H1 (cell line): ENCODE measurements at regions not wholly inside any gene's neighbourhood (a gene's known extent, or its start where the extent isn't known, plus 50 kb on each side); places are given as distances from the start of the nearest gene placed in this dataset.

Experiments
- CTCF ChIA-PET: fragments of 300-600 bp; sonication (Branson Sonifier 250); formaldehyde crosslinking; loops from one replicate; lab custom pipeline; 2021; ENCODE audit not compliant: partially characterized antibody; lab: Charles Lee
- POLR2A ChIA-PET: fragments of 300-600 bp; sonication (Branson Sonifier 250); formaldehyde crosslinking; loops from one replicate; lab custom pipeline; 2021; ENCODE audit warnings: inconsistent platforms; ENCODE audit not compliant: partially characterized antibody; lab: Charles Lee
- DNase-seq, 2 experiments: peaks; one replicate each; pipeline versions ENCODE4 v3.0.0 to v3.0.0-alpha.2; 2010 to 2022; ENCODE audit warnings: low spot score in 2 of 2, low read depth in 1 of 2, mixed read lengths in 1 of 2
- FAIRE-seq: peaks from 2 replicates; lab custom pipeline; 2011; peaks lifted over from hg19 to GRCh38; lab: Jason Lieb, UNC
- H2AFZ ChIP-seq: 2 replicates; pipeline ENCODE4 v1.8.1; 2012; ENCODE audit warnings: low read length, inconsistent platforms
- H2AK5ac ChIP-seq: 2 replicates; pipeline ENCODE4 v1.6.1; 2013; ENCODE audit warnings: low read depth, low read length
- H2BK120ac ChIP-seq: replicated peaks from 2 replicates; pipeline ENCODE3; 2013; ENCODE audit warnings: low read depth, low read length, inconsistent platforms
- H2BK12ac ChIP-seq: 2 replicates; pipeline ENCODE4 v1.6.1; 2013; ENCODE audit warnings: low read depth, low read length
- H2BK15ac ChIP-seq: 2 replicates; pipeline ENCODE4 v1.6.1; 2013; ENCODE audit warnings: low read length
- H2BK20ac ChIP-seq: 2 replicates; pipeline ENCODE4 v1.6.1; 2013; ENCODE audit warnings: low read length
- H2BK5ac ChIP-seq: 2 replicates; pipeline ENCODE4 v1.6.1; 2013; ENCODE audit warnings: low read depth, low read length
- H3K14ac ChIP-seq: 2 replicates; pipeline ENCODE4 v1.6.1; 2013; ENCODE audit warnings: inconsistent platforms; ENCODE audit not compliant: insufficient read length
- H3K18ac ChIP-seq: 2 replicates; pipeline ENCODE4 v1.6.1; 2013; ENCODE audit warnings: low read length; ENCODE audit errors: extremely low read depth
- H3K23ac ChIP-seq: 2 replicates; pipeline ENCODE4 v1.6.1; 2013; ENCODE audit warnings: inconsistent platforms; ENCODE audit not compliant: insufficient read length
- H3K23me2 ChIP-seq: 2 replicates; pipeline ENCODE4 v1.6.1; 2013; ENCODE audit warnings: low read depth, low read length
- H3K27ac ChIP-seq: 2 replicates; pipeline ENCODE4 v1.6.1; 2011; ENCODE audit warnings: low read depth, low read length, inconsistent platforms
- H3K27me3 ChIP-seq, 4 experiments: replicated peaks in 1 of 4; 1 replicate in 1 of 4; 2 replicates in 3 of 4; pipeline versions ENCODE4 v1.6.1 to v1.8.1; 2011 to 2013; ENCODE audit warnings: low read length in 3 of 4, mild to moderate bottlenecking in 3 of 4, inconsistent platforms in 2 of 4, mixed read lengths in 2 of 4, moderate library complexity in 1 of 4; ENCODE audit not compliant: control insufficient read depth in 3 of 4, insufficient read depth in 3 of 4; ENCODE audit errors: extremely low read depth in 1 of 4
- H3K36me3 ChIP-seq, 4 experiments: 2 replicates each; pipeline versions ENCODE4 v1.6.1 to v1.8.1; 2011 to 2013; ENCODE audit warnings: mild to moderate bottlenecking in 4 of 4, low read length in 3 of 4, moderate library complexity in 2 of 4, control low read depth in 1 of 4, inconsistent platforms in 1 of 4; ENCODE audit not compliant: insufficient read depth in 4 of 4, control insufficient read depth in 2 of 4
- H3K4ac ChIP-seq: replicated peaks from 2 replicates; pipeline ENCODE3; 2013; ENCODE audit warnings: low read length, low read depth, mixed read lengths, inconsistent platforms; ENCODE audit not compliant: insufficient read length
- H3K4me1 ChIP-seq, 4 experiments: replicated peaks in 1 of 4; 1 replicate in 1 of 4; 2 replicates in 3 of 4; pipeline versions ENCODE4 v1.6.1 to v1.8.1; 2011 to 2013; ENCODE audit warnings: low read length in 3 of 4, inconsistent platforms in 2 of 4, mixed read lengths in 1 of 4; ENCODE audit not compliant: insufficient read depth in 4 of 4, control insufficient read depth in 3 of 4
- H3K4me2 ChIP-seq, 2 experiments: 2 replicates each; pipeline versions ENCODE4 v1.6.1 to v1.8.1; 2011 to 2013; ENCODE audit warnings: low read depth in 2 of 2, low read length in 2 of 2, control low read depth in 1 of 2, inconsistent platforms in 1 of 2, mild to moderate bottlenecking in 1 of 2; ENCODE audit not compliant: insufficient read depth in 1 of 2
- H3K4me3 ChIP-seq, 4 experiments: fragments of 200-600, 300-600 bp in 1 of 4; sonication (generic), shearing (Covaris generic), sonication (Bioruptor Twin) in 1 of 4; 2 replicates each; pipeline versions ENCODE4 v1.5.1 to v1.8.1; 2011 to 2016; ENCODE audit warnings: low read length in 4 of 4, low read depth in 3 of 4, control low read depth in 2 of 4, inconsistent platforms in 2 of 4, mild to moderate bottlenecking in 2 of 4, mixed read lengths in 1 of 4, moderate library complexity in 1 of 4; ENCODE audit not compliant: insufficient read depth in 2 of 4; ENCODE audit errors: extremely low read depth in 1 of 4
- H3K56ac ChIP-seq: replicated peaks from 2 replicates; pipeline ENCODE3; 2013; ENCODE audit warnings: low read depth, mild to moderate bottlenecking, mixed read lengths, low read length, inconsistent platforms; ENCODE audit not compliant: insufficient read length
- H3K79me1 ChIP-seq: 2 replicates; pipeline ENCODE4 v1.6.1; 2013; ENCODE audit warnings: low read depth, low read length, control low read depth
- H3K79me2 ChIP-seq, 2 experiments: 2 replicates each; pipeline versions ENCODE4 v1.6.1 to v1.8.1; 2012 to 2013; ENCODE audit warnings: low read length in 2 of 2, mild to moderate bottlenecking in 2 of 2, inconsistent platforms in 1 of 2; ENCODE audit not compliant: insufficient read depth in 2 of 2, control insufficient read depth in 1 of 2
- H3K9ac ChIP-seq, 4 experiments: replicated peaks in 1 of 4; 1 replicate in 1 of 4; 2 replicates in 3 of 4; pipeline versions ENCODE4 v1.6.1 to v1.8.1; 2011 to 2013; ENCODE audit warnings: low read depth in 3 of 4, low read length in 3 of 4, control low read depth in 2 of 4, mild to moderate bottlenecking in 2 of 4, moderate library complexity in 2 of 4, inconsistent platforms in 1 of 4; ENCODE audit errors: extremely low read depth in 1 of 4
- H3K9me3 ChIP-seq, 2 experiments: 2 replicates each; pipeline versions ENCODE4 v1.6.1 to v1.8.1; 2012 to 2013; ENCODE audit warnings: mild to moderate bottlenecking in 2 of 2, moderate library complexity in 2 of 2, control low read depth in 1 of 2, inconsistent platforms in 1 of 2, low read depth in 1 of 2, low read length in 1 of 2, mixed read lengths in 1 of 2; ENCODE audit not compliant: insufficient read depth in 2 of 2
- H4K20me1 ChIP-seq, 2 experiments: replicated peaks in 1 of 2; 2 replicates each; pipeline versions ENCODE3 to v1.8.1; 2011 to 2013; ENCODE audit warnings: inconsistent platforms in 2 of 2, low read length in 2 of 2, mild to moderate bottlenecking in 1 of 2; ENCODE audit not compliant: insufficient read depth in 2 of 2, control insufficient read depth in 1 of 2
- H4K5ac ChIP-seq: 2 replicates; pipeline ENCODE4 v1.6.1; 2013; ENCODE audit warnings: low read length, low read depth, mixed read lengths, inconsistent platforms; ENCODE audit not compliant: insufficient read length
- H4K8ac ChIP-seq: 2 replicates; pipeline ENCODE4 v1.8.0; 2013; ENCODE audit warnings: mild to moderate bottlenecking, moderate library complexity, low read length, inconsistent platforms; ENCODE audit not compliant: insufficient read depth; ENCODE audit errors: extremely low read depth
- H4K91ac ChIP-seq: replicated peaks from 2 replicates; pipeline ENCODE3; 2013; ENCODE audit warnings: low read length, mixed read lengths, inconsistent platforms; ENCODE audit not compliant: insufficient read length
- CHD2 ChIP-seq: IDR thresholded peaks from 2 replicates; pipeline ENCODE4 v1.6.1; 2012; ENCODE audit warnings: low read length, improper control_type of control experiment
- WGBS, 2 experiments: shearing (Covaris generic) in 1 of 2; methylation state at CpG; one replicate each; pipeline versions ENCODE4 v1.1.6 to v1.1.7; 2013 to 2015; ENCODE audit warnings: low lambda C conversion rate in 2 of 2, mixed read lengths in 2 of 2, inconsistent platforms in 1 of 2, low coverage in 1 of 2, missing lambda C conversion rate in 1 of 2; ENCODE audit not compliant: insufficient replicate concordance in 2 of 2, insufficient coverage in 1 of 2, insufficient read length in 1 of 2; ENCODE audit errors: extremely low coverage in 1 of 2, missing lambda C conversion rate in 1 of 2; 5-methylcytosine and 5-hydroxymethylcytosine counted together
- TF ChIP-seq, protein P1 (sequence below): IDR thresholded peaks from 2 replicates; pipeline ENCODE4 v1.6.1; 2011; ENCODE audit warnings: low read depth, mild to moderate bottlenecking, low read length; ENCODE audit not compliant: insufficient read depth

- Histone ChIP-seq H2AFZ (no peak overlapping the region), H3K79me2 (no peaks in the 10 kb centered on the region), H4K91ac (no peak overlapping the region), H3K9ac (no peak overlapping the region), H3K4me1 (peaks cover 0 to 7% (median 3%) of the 10 kb centered on the region in 4 experiments; a peak in 5 of 7 replicates), H3K9me3 (no peaks in the 10 kb centered on the region), H3K4me3 (no peak overlapping the region), H3K36me3 (no peaks in the 10 kb centered on the region; a peak in 2 of 8 replicates), H2BK15ac (no peak overlapping the region), H4K8ac (no peak overlapping the region), H3K23me2 (peaks cover 1% of the 10 kb centered on the region; the same call in 1 of the 2 replicates), H3K4me2 (no peak overlapping the region), H2AK5ac (no peak overlapping the region), H3K14ac (no peak overlapping the region), H3K18ac (no peak overlapping the region), H4K20me1 (no peaks in the 10 kb centered on the region), H2BK5ac (no peak overlapping the region), H2BK20ac (no peak overlapping the region), H3K56ac (no peak overlapping the region), H2BK12ac (no peak overlapping the region), H3K27me3 (no peaks in the 10 kb centered on the region), H3K27ac (no peak overlapping the region), H3K4ac (no peak overlapping the region), H3K23ac (no peak overlapping the region), H4K5ac (no peak overlapping the region), H2BK120ac (no peak overlapping the region), H3K79me1 (no peaks in the 10 kb centered on the region)
- POLR2A ChIA-PET: no interaction called here
- FAIRE-seq (no peak), DNase-seq (no peak)
- CTCF ChIA-PET: interaction anchor here (0.7 to 1.5 kb wide), 3 partner anchors 79 to 201 kb away, joined by 3 to 4 read pairs (median 3); no protein-coding TSS in a partner anchor
- WGBS, 2 experiments: 94% methylated on average over 2 of the region's 2 CpGs; no CpG with 5 or more reads in 1 of the 2 experiments
- no peak for TF ChIP-seq CHD2
- TF ChIP-seq, protein P1, sequence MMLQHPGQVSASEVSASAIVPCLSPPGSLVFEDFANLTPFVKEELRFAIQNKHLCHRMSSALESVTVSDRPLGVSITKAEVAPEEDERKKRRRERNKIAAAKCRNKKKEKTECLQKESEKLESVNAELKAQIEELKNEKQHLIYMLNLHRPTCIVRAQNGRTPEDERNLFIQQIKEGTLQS: no peak
Measured at GRCh38 chr18:23332356-23332755, 120.7 kb upstream of the RIOK3 start.
